ENCODE measurements at regions not wholly inside any gene's neighbourhood (a gene's known extent, or its start where the extent isn't known, plus 50 kb on each side); places are given as distances from the start of the nearest gene placed in this dataset.
A peak's percentile ranks its signal among the peaks of the same experiment; 100 is the strongest.
"Not testable (repeated sequence)": the region's sequence is repeated elsewhere in the genome, so short reads cannot be mapped to it uniquely, and the experiment has no call there.

DNA sequence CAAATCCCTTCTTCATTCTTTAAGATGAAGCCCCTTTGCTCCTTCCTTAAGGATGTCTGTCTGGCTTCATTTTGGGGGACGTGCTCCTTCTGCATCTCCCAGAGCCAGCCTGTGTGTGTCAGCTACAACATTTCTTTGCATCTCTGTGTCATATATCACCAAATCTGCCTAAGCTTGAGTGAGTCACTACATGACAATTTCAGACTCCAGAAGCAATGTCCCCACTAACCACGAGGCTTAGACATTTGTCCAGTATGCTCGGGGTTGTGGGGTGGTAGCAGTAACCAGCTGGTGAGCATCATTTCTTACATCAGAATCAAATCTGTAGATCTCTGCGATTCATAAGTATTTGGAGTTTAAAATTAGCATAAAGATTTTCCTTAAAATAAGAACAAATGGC is 54.1 kb upstream of the USP14 start:
- ATAC-seq; CTCF ChIA-PET; H3K4me3 Mint-ChIP-seq; H3K4me1 Mint-ChIP-seq (ENCODE audit: low read depth); H3K27ac Mint-ChIP-seq; H3K36me3 Mint-ChIP-seq (ENCODE audit: low read depth); POLR2A ChIA-PET; DNase-seq: not testable (repeated sequence)
- Mint-ChIP-seq H3K27me3 (ENCODE audit: low read depth) (peaks cover 13% of the 10 kb centered on the region), H3K9me3 (ENCODE audit: insufficient read depth) (peaks cover 12% of the 10 kb centered on the region)

GRCh38 chr18:105161-106053 is 53.0 kb upstream of the USP14 start:
- CTCF ChIA-PET; H3K36me3 Mint-ChIP-seq (ENCODE audit: low read depth); H3K4me3 Mint-ChIP-seq; DNase-seq; H3K27ac Mint-ChIP-seq; H3K4me1 Mint-ChIP-seq (ENCODE audit: low read depth); H3K27me3 Mint-ChIP-seq (ENCODE audit: low read depth); POLR2A ChIA-PET: not testable (repeated sequence)
- ATAC-seq: peak; percentile 52
- peaks cover 21% of the 10 kb centered on the region for H3K9me3 Mint-ChIP-seq (ENCODE audit: insufficient read depth)

- POLR2A ChIA-PET; H3K27ac Mint-ChIP-seq; H3K27me3 Mint-ChIP-seq (ENCODE audit: low read depth); H3K4me3 Mint-ChIP-seq; DNase-seq; ATAC-seq; H3K36me3 Mint-ChIP-seq (ENCODE audit: low read depth); CTCF ChIA-PET; H3K4me1 Mint-ChIP-seq (ENCODE audit: low read depth): not testable (repeated sequence)
- peaks cover 23% of the 10 kb centered on the region for H3K9me3 Mint-ChIP-seq (ENCODE audit: insufficient read depth)
Measured at GRCh38 chr18:106054-106851, 52.1 kb upstream of the USP14 start.

- CTCF ChIA-PET; H3K36me3 Mint-ChIP-seq (ENCODE audit: low read depth); ATAC-seq; H3K27me3 Mint-ChIP-seq (ENCODE audit: low read depth); DNase-seq; H3K4me3 Mint-ChIP-seq; H3K4me1 Mint-ChIP-seq (ENCODE audit: low read depth); H3K27ac Mint-ChIP-seq; POLR2A ChIA-PET: not testable (repeated sequence)
- peaks cover 23% of the 10 kb centered on the region for H3K9me3 Mint-ChIP-seq (ENCODE audit: insufficient read depth)
Measured at GRCh38 chr18:106868-107384, 51.4 kb upstream of the USP14 start.

- H3K4me3 Mint-ChIP-seq; H3K4me1 Mint-ChIP-seq (ENCODE audit: low read depth); H3K27me3 Mint-ChIP-seq (ENCODE audit: low read depth); CTCF ChIA-PET; POLR2A ChIA-PET; H3K27ac Mint-ChIP-seq; ATAC-seq; H3K36me3 Mint-ChIP-seq (ENCODE audit: low read depth): not testable (repeated sequence)
- peak; percentile 48 for DNase-seq
- H3K9me3 Mint-ChIP-seq (ENCODE audit: insufficient read depth): peaks cover 23% of the 10 kb centered on the region
Measured at GRCh38 chr18:107464-107863, 50.9 kb upstream of the USP14 start.

GRCh38 chr18:107947-108664 is 50.3 kb upstream of the USP14 start:
- POLR2A ChIA-PET; H3K36me3 Mint-ChIP-seq (ENCODE audit: low read depth): not testable (repeated sequence)

More at GRCh38 chr18:107947-108664, 50.3 kb upstream of the USP14 start:
- CTCF ChIA-PET; H3K4me3 Mint-ChIP-seq; H3K27me3 Mint-ChIP-seq (ENCODE audit: low read depth); H3K27ac Mint-ChIP-seq; DNase-seq; H3K4me1 Mint-ChIP-seq (ENCODE audit: low read depth): not testable (repeated sequence)
- peaks cover 23% of the 10 kb centered on the region for H3K9me3 Mint-ChIP-seq (ENCODE audit: insufficient read depth)
- ATAC-seq: peak; percentile 27

Data from activated CD8-positive, alpha-beta T cell treated with anti-CD3 and anti-CD28 coated beads, Interleukin-2, amount 10 ng/mL, durations not matched to agents 7 days and 5 days (primary cell).